GM23338 (cell line): ENCODE measurements at regions not wholly inside any gene's neighbourhood (a gene's known extent, or its start where the extent isn't known, plus 50 kb on each side); places are given as distances from the start of the nearest gene placed in this dataset.

Experiments
- ATAC-seq: fragments of 200-7000 bp; cut with Tn5 transposase; 3 replicates; pipeline ENCODE4 v1.9.1; 2020
- DNase-seq: peaks from one replicate; pipeline ENCODE4 v3.0.0-alpha.2; 2015; ENCODE audit warnings: low spot score
- H2AFZ ChIP-seq: fragments of 200-600 bp; sonication (generic); 2 replicates; pipeline ENCODE4 v1.8.0; 2016; ENCODE audit warnings: antibody characterized with exemption, mild to moderate bottlenecking, moderate library complexity
- H3F3A ChIP-seq: fragments of 200-600 bp; sonication (generic); replicated peaks from 2 replicates; pipeline ENCODE4 v1.8.0; 2017; ENCODE audit warnings: antibody characterized with exemption, mixed run types, low read depth
- H3K27ac ChIP-seq: fragments of 200-600 bp; sonication (generic); 2 replicates; pipeline ENCODE4 v1.6.1; 2016; ENCODE audit warnings: low read depth
- H3K27me3 ChIP-seq: fragments of 200-600 bp; sonication (generic); 2 replicates; pipeline ENCODE4 v1.8.0; 2016; ENCODE audit warnings: mild to moderate bottlenecking, mixed run types, moderate library complexity; ENCODE audit not compliant: insufficient read depth
- H3K36me3 ChIP-seq: fragments of 200-600 bp; sonication (generic); 2 replicates; pipeline ENCODE4 v1.8.0; 2016; ENCODE audit warnings: mild to moderate bottlenecking; ENCODE audit not compliant: insufficient read depth
- H3K4me1 ChIP-seq: fragments of 200-600 bp; sonication (generic); 2 replicates; pipeline ENCODE4 v1.8.0; 2016; ENCODE audit warnings: mild to moderate bottlenecking, moderate library complexity; ENCODE audit not compliant: insufficient read depth
- H3K4me2 ChIP-seq: fragments of 200-600 bp; sonication (generic); 2 replicates; pipeline ENCODE4 v1.7.1; 2017; ENCODE audit warnings: mixed run types
- H3K4me3 ChIP-seq: fragments of 200-600 bp; sonication (generic); 2 replicates; pipeline ENCODE4 v1.6.1; 2016; ENCODE audit warnings: mixed run types
- H3K79me2 ChIP-seq: fragments of 200-600 bp; sonication (generic); replicated peaks from 2 replicates; pipeline ENCODE4 v1.8.0; 2017; ENCODE audit warnings: mild to moderate bottlenecking; ENCODE audit not compliant: insufficient read depth
- H3K9me2 ChIP-seq: fragments of 200-600 bp; sonication (generic); 2 replicates; pipeline ENCODE4 v1.8.0; 2017; ENCODE audit not compliant: insufficient read depth
- H4K20me1 ChIP-seq: fragments of 200-600 bp; sonication (generic); replicated peaks from 2 replicates; pipeline ENCODE4 v1.8.0; 2017; ENCODE audit warnings: mild to moderate bottlenecking; ENCODE audit not compliant: insufficient read depth
- H3K27ac Mint-ChIP-seq: 2 replicates; pipeline ENCODE4 v1.8.0; 2020; ENCODE audit warnings: inconsistent platforms, mild to moderate bottlenecking, moderate library complexity, mixed read lengths
- H3K27me3 Mint-ChIP-seq: 3 replicates; pipeline ENCODE4 v1.8.0; 2022; ENCODE audit warnings: low read depth, mild to moderate bottlenecking, moderate library complexity, mixed read lengths, inconsistent platforms; ENCODE audit not compliant: insufficient read depth, poor library complexity
- H3K36me3 Mint-ChIP-seq: 3 replicates; pipeline ENCODE4 v1.8.0; 2021; ENCODE audit warnings: low read depth, mild to moderate bottlenecking, inconsistent platforms, moderate library complexity, mixed read lengths
- H3K4me1 Mint-ChIP-seq: 3 replicates; pipeline ENCODE4 v1.8.0; 2020; ENCODE audit warnings: mild to moderate bottlenecking, inconsistent platforms, mixed read lengths
- H3K4me3 Mint-ChIP-seq: 3 replicates; pipeline ENCODE4 v1.8.0; 2021; ENCODE audit warnings: moderate library complexity, mild to moderate bottlenecking, inconsistent platforms, mixed read lengths
- H3K9me3 Mint-ChIP-seq: 3 replicates; pipeline ENCODE4 v1.8.0; 2020; ENCODE audit warnings: moderate library complexity, mild to moderate bottlenecking, inconsistent platforms, mixed read lengths
- CREB1 ChIP-seq: fragments of 250-450 bp; sonication (Bioruptor Pico); IDR thresholded peaks from 2 replicates; pipeline ENCODE4 v1.5.0; 2020; ENCODE audit warnings: low read depth, mild to moderate bottlenecking, moderate library complexity
- EZH2phosphoT487 ChIP-seq: fragments of 200-600 bp; sonication (generic); IDR thresholded peaks from one replicate; pipeline ENCODE4 v1.8.1; 2018; ENCODE audit warnings: antibody characterized with exemption; ENCODE audit not compliant: unreplicated experiment
- JUNB ChIP-seq: IDR thresholded peaks from one replicate; pipeline ENCODE4 v1.6.1; 2016; ENCODE audit warnings: antibody characterized with exemption; ENCODE audit not compliant: unreplicated experiment
- NANOG ChIP-seq: IDR thresholded peaks from 2 replicates; pipeline ENCODE4 v1.6.1; 2016; ENCODE audit warnings: antibody characterized with exemption, borderline replicate concordance
- POLR2AphosphoS5 ChIP-seq: IDR thresholded peaks from 2 replicates; pipeline ENCODE4 v1.6.1; 2016; ENCODE audit warnings: antibody characterized with exemption, low read depth
- ZNF114 ChIP-seq: fragments of 250-450 bp; sonication (Bioruptor Pico); IDR thresholded peaks from 2 replicates; pipeline ENCODE4 v1.5.0; 2020; ENCODE audit warnings: mild to moderate bottlenecking, moderate library complexity
- ZNF331 ChIP-seq: fragments of 250-450 bp; sonication (Bioruptor Pico); IDR thresholded peaks from 2 replicates; pipeline ENCODE4 v1.5.0; 2020; ENCODE audit warnings: low read depth, mild to moderate bottlenecking, moderate library complexity
- TF ChIP-seq, protein P1 (sequence below): IDR thresholded peaks from 2 replicates; pipeline ENCODE4 v1.6.1; 2016; ENCODE audit warnings: antibody characterized with exemption
- TF ChIP-seq, protein P2 (sequence below): IDR thresholded peaks from one replicate; pipeline ENCODE4 v1.6.1; 2018; ENCODE audit warnings: antibody characterized with exemption; ENCODE audit not compliant: unreplicated experiment

DNA sequence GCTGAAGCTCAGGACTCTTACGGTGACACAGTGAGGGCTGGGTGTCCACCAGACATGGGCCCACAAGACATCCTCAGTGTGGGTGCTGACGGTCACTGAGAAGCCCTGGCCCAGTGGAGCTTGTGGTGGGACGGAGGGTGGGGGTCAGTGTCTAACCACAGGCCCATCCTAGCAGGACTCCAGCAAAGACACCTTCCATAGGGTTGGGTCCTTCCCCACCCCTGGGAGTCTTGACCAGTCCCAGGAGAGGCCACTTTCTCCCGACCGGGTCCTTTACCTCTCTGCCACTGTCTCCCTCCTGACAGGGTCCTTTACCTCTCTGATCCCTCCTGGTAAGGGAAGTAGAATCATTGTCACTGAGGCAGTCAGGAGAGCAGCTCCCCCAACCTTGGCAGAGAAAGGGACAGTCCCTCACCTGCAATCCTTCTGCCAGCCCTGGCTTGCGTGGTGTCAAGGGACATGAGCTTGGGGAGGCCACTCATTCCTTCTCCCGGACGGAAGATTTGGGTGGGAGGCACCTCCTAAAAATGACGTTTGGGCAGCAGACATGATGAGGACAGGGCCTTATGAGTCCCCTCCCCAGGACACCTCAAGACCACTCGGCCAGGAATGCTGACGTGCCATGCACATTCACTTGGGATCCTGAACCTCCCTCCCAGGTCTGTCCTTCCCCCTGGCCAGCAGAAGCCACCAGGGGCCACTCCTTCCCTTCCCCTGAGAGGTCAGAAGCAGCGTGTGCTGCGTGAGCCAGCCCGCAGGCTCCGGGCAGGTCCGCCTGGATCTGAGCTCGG, 91.5 kb upstream of the FGF3 start:
- Histone ChIP-seq H3K4me1 (no peaks in the 10 kb centered on the region), H3F3A (no peaks in the 10 kb centered on the region), H3K27ac (no peak overlapping the region), H2AFZ (no peak overlapping the region), H3K27me3 (no peaks in the 10 kb centered on the region), H4K20me1 (no peaks in the 10 kb centered on the region), H3K36me3 (no peaks in the 10 kb centered on the region), H3K9me2 (no peaks in the 10 kb centered on the region), H3K4me2 (no peak overlapping the region), H3K4me3 (no peak overlapping the region), H3K79me2 (no peaks in the 10 kb centered on the region)
- no peak for TF ChIP-seq NANOG
- TF ChIP-seq EZH2phosphoT487 = no peak
- TF ChIP-seq POLR2AphosphoS5 = no peak
- TF ChIP-seq, protein P1, sequence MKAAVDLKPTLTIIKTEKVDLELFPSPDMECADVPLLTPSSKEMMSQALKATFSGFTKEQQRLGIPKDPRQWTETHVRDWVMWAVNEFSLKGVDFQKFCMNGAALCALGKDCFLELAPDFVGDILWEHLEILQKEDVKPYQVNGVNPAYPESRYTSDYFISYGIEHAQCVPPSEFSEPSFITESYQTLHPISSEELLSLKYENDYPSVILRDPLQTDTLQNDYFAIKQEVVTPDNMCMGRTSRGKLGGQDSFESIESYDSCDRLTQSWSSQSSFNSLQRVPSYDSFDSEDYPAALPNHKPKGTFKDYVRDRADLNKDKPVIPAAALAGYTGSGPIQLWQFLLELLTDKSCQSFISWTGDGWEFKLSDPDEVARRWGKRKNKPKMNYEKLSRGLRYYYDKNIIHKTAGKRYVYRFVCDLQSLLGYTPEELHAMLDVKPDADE = no peak
- TF ChIP-seq, protein P2, sequence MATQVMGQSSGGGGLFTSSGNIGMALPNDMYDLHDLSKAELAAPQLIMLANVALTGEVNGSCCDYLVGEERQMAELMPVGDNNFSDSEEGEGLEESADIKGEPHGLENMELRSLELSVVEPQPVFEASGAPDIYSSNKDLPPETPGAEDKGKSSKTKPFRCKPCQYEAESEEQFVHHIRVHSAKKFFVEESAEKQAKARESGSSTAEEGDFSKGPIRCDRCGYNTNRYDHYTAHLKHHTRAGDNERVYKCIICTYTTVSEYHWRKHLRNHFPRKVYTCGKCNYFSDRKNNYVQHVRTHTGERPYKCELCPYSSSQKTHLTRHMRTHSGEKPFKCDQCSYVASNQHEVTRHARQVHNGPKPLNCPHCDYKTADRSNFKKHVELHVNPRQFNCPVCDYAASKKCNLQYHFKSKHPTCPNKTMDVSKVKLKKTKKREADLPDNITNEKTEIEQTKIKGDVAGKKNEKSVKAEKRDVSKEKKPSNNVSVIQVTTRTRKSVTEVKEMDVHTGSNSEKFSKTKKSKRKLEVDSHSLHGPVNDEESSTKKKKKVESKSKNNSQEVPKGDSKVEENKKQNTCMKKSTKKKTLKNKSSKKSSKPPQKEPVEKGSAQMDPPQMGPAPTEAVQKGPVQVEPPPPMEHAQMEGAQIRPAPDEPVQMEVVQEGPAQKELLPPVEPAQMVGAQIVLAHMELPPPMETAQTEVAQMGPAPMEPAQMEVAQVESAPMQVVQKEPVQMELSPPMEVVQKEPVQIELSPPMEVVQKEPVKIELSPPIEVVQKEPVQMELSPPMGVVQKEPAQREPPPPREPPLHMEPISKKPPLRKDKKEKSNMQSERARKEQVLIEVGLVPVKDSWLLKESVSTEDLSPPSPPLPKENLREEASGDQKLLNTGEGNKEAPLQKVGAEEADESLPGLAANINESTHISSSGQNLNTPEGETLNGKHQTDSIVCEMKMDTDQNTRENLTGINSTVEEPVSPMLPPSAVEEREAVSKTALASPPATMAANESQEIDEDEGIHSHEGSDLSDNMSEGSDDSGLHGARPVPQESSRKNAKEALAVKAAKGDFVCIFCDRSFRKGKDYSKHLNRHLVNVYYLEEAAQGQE = no peak
- no peak for TF ChIP-seq JUNB
- TF ChIP-seq ZNF331 (CRISPR knock-in tag) = no peak
- no peak for TF ChIP-seq CREB1 (CRISPR knock-in tag)
- H3K9me3 Mint-ChIP-seq = no peaks in the 10 kb centered on the region
- H3K36me3 Mint-ChIP-seq = no peaks in the 10 kb centered on the region
- no peak for DNase-seq
- no peak overlapping the region for H3K4me3 Mint-ChIP-seq
- no peak; the same call in 2 of the 3 replicates for ATAC-seq
- H3K4me1 Mint-ChIP-seq = peaks cover 6% of the 10 kb centered on the region; the same call in 2 of the 3 replicates
- no peak overlapping the region for H3K27ac Mint-ChIP-seq
- peaks cover 2% of the 10 kb centered on the region for H3K27me3 Mint-ChIP-seq

DNA sequence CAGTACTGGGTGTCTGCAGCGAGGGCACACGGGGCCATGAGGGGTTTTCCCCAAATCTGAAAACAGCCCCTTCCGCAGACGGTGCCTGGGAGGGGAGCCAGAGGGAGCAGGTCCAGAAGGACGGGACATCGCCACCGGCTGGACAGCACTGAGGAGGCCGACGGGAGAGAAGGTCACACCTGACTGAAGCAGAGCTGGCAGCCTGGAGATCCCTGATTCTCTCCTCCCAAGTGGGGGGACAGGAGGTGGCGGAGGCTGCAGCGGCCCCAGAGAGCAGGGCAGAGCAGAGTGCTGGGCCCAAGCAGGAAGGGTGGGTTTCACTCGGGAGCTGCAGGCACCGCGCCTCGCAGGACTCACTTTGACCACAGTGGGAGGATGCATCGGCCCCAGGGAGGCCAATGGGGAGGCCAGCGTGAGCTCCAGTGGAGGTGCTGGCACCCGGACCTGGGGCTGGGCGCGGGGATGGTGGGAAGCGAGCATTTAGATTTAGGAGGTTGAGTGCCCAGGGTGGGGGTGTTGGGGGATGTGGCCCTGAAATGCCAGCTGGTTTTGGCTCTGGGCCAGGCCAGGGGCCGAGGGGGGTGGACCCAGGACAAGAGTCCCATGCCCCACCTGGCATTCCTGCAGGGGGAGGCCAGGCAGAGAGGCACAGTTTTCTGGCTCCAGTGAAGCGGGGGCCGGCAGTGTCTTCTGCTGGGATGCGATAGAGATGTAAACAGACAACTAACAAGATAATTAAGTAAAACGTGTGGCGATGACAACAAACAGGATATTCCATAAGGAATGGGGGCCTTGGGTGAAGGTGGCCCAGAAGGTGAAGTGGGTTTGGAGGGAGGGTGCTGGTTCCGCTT, 92.3 kb upstream of the FGF3 start:
- ATAC-seq = no peak
- Histone ChIP-seq H3K4me2 (no peak overlapping the region), H3K79me2 (no peaks in the 10 kb centered on the region), H3K9me2 (no peaks in the 10 kb centered on the region), H4K20me1 (no peaks in the 10 kb centered on the region), H3F3A (no peaks in the 10 kb centered on the region), H3K4me3 (no peak overlapping the region), H3K27me3 (no peaks in the 10 kb centered on the region), H3K36me3 (no peaks in the 10 kb centered on the region), H3K27ac (no peak overlapping the region), H3K4me1 (no peaks in the 10 kb centered on the region), H2AFZ (no peak overlapping the region)
- Mint-ChIP-seq H3K27ac (no peak overlapping the region), H3K4me3 (no peak overlapping the region), H3K9me3 (no peaks in the 10 kb centered on the region), H3K4me1 (peaks cover 4% of the 10 kb centered on the region; the same call in 2 of the 3 replicates), H3K36me3 (no peaks in the 10 kb centered on the region), H3K27me3 (peaks cover 5% of the 10 kb centered on the region)
- TF ChIP-seq ZNF114 (CRISPR knock-in tag) = no peak
- no peak for TF ChIP-seq POLR2AphosphoS5
- DNase-seq = no peak
